H9 (cell line): ENCODE measurements at regions not wholly inside any gene's neighbourhood (a gene's known extent, or its start where the extent isn't known, plus 50 kb on each side); places are given as distances from the start of the nearest gene placed in this dataset.

Source experiments
- DNase-seq: peaks from one replicate; pipeline ENCODE4 v3.0.0-alpha.2; 2017
- H2AFZ ChIP-seq: one replicate; pipeline ENCODE4 v1.6.1; 2013; ENCODE audit warnings: mild to moderate bottlenecking, low read length, control low read depth, moderate library complexity
- H2AK5ac ChIP-seq: 2 replicates; pipeline ENCODE4 v1.6.1; 2013; ENCODE audit warnings: low read length, control low read depth, mixed read lengths; ENCODE audit not compliant: insufficient read length
- H2BK120ac ChIP-seq: one replicate; pipeline ENCODE4 v1.6.1; 2013; ENCODE audit warnings: low read depth, mild to moderate bottlenecking, low read length, control low read depth, inconsistent platforms; ENCODE audit not compliant: poor library complexity, severe bottlenecking
- H2BK12ac ChIP-seq: 2 replicates; pipeline ENCODE4 v1.6.1; 2013; ENCODE audit warnings: low read length, control low read depth, mixed read lengths, low read depth; ENCODE audit not compliant: insufficient read length
- H2BK15ac ChIP-seq: 2 replicates; pipeline ENCODE4 v1.6.1; 2013; ENCODE audit warnings: low read depth, low read length, control low read depth
- H2BK20ac ChIP-seq: one replicate; pipeline ENCODE4 v1.6.1; 2013; ENCODE audit warnings: low read depth, mild to moderate bottlenecking, low read length, control low read depth, inconsistent platforms; ENCODE audit not compliant: poor library complexity, severe bottlenecking
- H2BK5ac ChIP-seq: 2 replicates; pipeline ENCODE4 v1.6.1; 2013; ENCODE audit warnings: low read length, control low read depth, mixed read lengths; ENCODE audit not compliant: insufficient read length
- H3K14ac ChIP-seq: 2 replicates; pipeline ENCODE4 v1.6.1; 2013; ENCODE audit warnings: low read length, control low read depth; ENCODE audit not compliant: insufficient read depth
- H3K18ac ChIP-seq: 2 replicates; pipeline ENCODE4 v1.6.1; 2013; ENCODE audit warnings: low read depth, mild to moderate bottlenecking, mixed read lengths, low read length, control low read depth; ENCODE audit not compliant: insufficient read length
- H3K23ac ChIP-seq: 2 replicates; pipeline ENCODE4 v1.6.1; 2013; ENCODE audit warnings: low read length, control low read depth, mixed read lengths, low read depth; ENCODE audit not compliant: insufficient read length
- H3K23me2 ChIP-seq: 2 replicates; pipeline ENCODE4 v1.6.1; 2013; ENCODE audit warnings: low read depth, mild to moderate bottlenecking, mixed read lengths, low read length, control low read depth; ENCODE audit not compliant: insufficient read length, poor library complexity, severe bottlenecking
- H3K27ac ChIP-seq: 2 replicates; pipeline ENCODE4 v1.5.1; 2013; ENCODE audit warnings: low read length, control low read depth, mixed read lengths, low read depth; ENCODE audit not compliant: insufficient read length
- H3K27me3 ChIP-seq: 2 replicates; pipeline ENCODE4 v1.6.1; 2013; ENCODE audit warnings: low read length, control low read depth, inconsistent platforms; ENCODE audit not compliant: insufficient read depth
- H3K4ac ChIP-seq: 2 replicates; pipeline ENCODE4 v1.6.1; 2013; ENCODE audit warnings: low read depth, mild to moderate bottlenecking, control low read depth, inconsistent platforms, low read length, moderate library complexity
- H3K4me1 ChIP-seq: 2 replicates; pipeline ENCODE4 v1.6.1; 2013; ENCODE audit warnings: low read length, control low read depth, inconsistent platforms; ENCODE audit not compliant: insufficient read depth
- H3K4me2 ChIP-seq: 2 replicates; pipeline ENCODE4 v1.6.1; 2013; ENCODE audit warnings: low read length, control low read depth, mixed read lengths; ENCODE audit not compliant: insufficient read length, insufficient read depth
- H3K56ac ChIP-seq: 2 replicates; pipeline ENCODE4 v1.6.1; 2013; ENCODE audit warnings: low read depth, mild to moderate bottlenecking, mixed read lengths, low read length, control low read depth; ENCODE audit not compliant: insufficient read length
- H3K79me1 ChIP-seq: 2 replicates; pipeline ENCODE4 v1.6.1; 2013; ENCODE audit warnings: low read depth, mild to moderate bottlenecking, moderate library complexity, low read length, control low read depth, inconsistent platforms; ENCODE audit not compliant: insufficient read depth, poor library complexity, severe bottlenecking
- H3K79me2 ChIP-seq: 2 replicates; pipeline ENCODE4 v1.6.1; 2013; ENCODE audit warnings: low read length, control low read depth, inconsistent platforms; ENCODE audit not compliant: insufficient read depth
- H3K9ac ChIP-seq: 2 replicates; pipeline ENCODE4 v1.6.1; 2013; ENCODE audit warnings: low read length, control low read depth, mixed read lengths; ENCODE audit not compliant: insufficient read length; ENCODE audit errors: extremely low read depth
- H3K9me3 ChIP-seq: one replicate; pipeline ENCODE4 v1.6.1; 2013; ENCODE audit warnings: low read depth, low read length, inconsistent platforms; ENCODE audit not compliant: control insufficient read depth
- H3T11ph ChIP-seq: one replicate; pipeline ENCODE4 v1.6.1; 2013; ENCODE audit warnings: mild to moderate bottlenecking, low read length, control low read depth, inconsistent platforms
- H4K20me1 ChIP-seq: one replicate; pipeline ENCODE4 v1.6.1; 2013; ENCODE audit not compliant: control insufficient read depth, insufficient read length, insufficient read depth
- H4K5ac ChIP-seq: 2 replicates; pipeline ENCODE4 v1.6.1; 2013; ENCODE audit warnings: low read depth, mild to moderate bottlenecking, mixed read lengths, low read length, control low read depth; ENCODE audit not compliant: insufficient read length
- H4K8ac ChIP-seq: replicated peaks from 2 replicates; pipeline ENCODE4 v1.6.1; 2013; ENCODE audit warnings: low read length, control low read depth, mixed read lengths, low read depth; ENCODE audit not compliant: insufficient read length
- H4K91ac ChIP-seq: 2 replicates; pipeline ENCODE4 v1.6.1; 2013; ENCODE audit warnings: low read depth, mild to moderate bottlenecking, moderate library complexity, mixed read lengths, low read length, control low read depth; ENCODE audit not compliant: insufficient read length
- H3K27ac Mint-ChIP-seq, 3 experiments: 2 replicates in 2 of 3; 3 replicates in 1 of 3; pipeline ENCODE4 v1.8.0; 2020 to 2021; ENCODE audit warnings: mixed read lengths in 3 of 3, mild to moderate bottlenecking in 1 of 3, moderate library complexity in 1 of 3
- H3K27me3 Mint-ChIP-seq: 2 replicates; pipeline ENCODE4 v1.8.0; 2021; ENCODE audit warnings: low read depth, mild to moderate bottlenecking, moderate library complexity, mixed read lengths
- H3K36me3 Mint-ChIP-seq, 3 experiments: 2 replicates in 2 of 3; 3 replicates in 1 of 3; pipeline ENCODE4 v1.8.0; 2020 to 2021; ENCODE audit warnings: low read depth in 3 of 3, mixed read lengths in 3 of 3; ENCODE audit not compliant: insufficient read depth in 1 of 3
- H3K4me1 Mint-ChIP-seq, 2 experiments: 2 replicates each; pipeline ENCODE4 v1.8.0; 2020; ENCODE audit warnings: mixed read lengths in 2 of 2
- H3K4me3 Mint-ChIP-seq, 2 experiments: 2 replicates in 1 of 2; 3 replicates in 1 of 2; pipeline ENCODE4 v1.8.0; 2020 to 2021; ENCODE audit warnings: mild to moderate bottlenecking in 2 of 2, mixed read lengths in 2 of 2, moderate library complexity in 1 of 2
- H3K9me3 Mint-ChIP-seq, 2 experiments: 2 replicates in 1 of 2; 3 replicates in 1 of 2; pipeline ENCODE4 v1.8.0; 2020; ENCODE audit warnings: mild to moderate bottlenecking in 2 of 2, mixed read lengths in 2 of 2, moderate library complexity in 1 of 2
- WGBS: extraction: QIAGEN DNeasy Blood & Tissue Kit; methylation state at CpG from one replicate; pipeline ENCODE4 v1.1.7; 2013; ENCODE audit warnings: missing lambda C conversion rate, low lambda C conversion rate, mixed read lengths; ENCODE audit not compliant: insufficient read length; ENCODE audit errors: extremely low coverage; 5-methylcytosine and 5-hydroxymethylcytosine counted together
- TF ChIP-seq, protein P1 (sequence below): fragments of 200-600 bp; sonication (generic); conservative IDR thresholded peaks from 3 replicates; pipeline ENCODE4 v1.8.0; 2021; ENCODE audit warnings: antibody characterized with exemption, mild to moderate bottlenecking

DNA sequence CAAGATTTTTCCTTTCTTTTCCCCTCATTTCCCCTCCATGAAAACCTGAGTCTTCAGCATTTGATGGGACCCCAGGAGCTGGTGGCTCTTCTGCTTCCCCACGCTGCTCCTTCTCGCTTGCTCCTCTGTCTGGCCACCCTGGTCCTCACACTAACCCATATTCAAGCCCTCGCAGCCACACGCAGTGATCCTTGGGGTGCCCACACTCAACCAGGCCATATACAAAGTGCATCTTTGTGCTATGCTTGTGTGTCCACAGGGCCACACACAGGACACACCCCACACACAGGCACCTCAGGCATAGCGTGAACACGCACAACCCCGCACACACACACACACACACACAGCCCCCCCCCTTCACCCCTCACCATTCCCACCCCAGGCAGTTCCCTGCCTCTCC lies 132.1 kb downstream of the URI1 start:
- Histone ChIP-seq H4K20me1 (no peaks in the 10 kb centered on the region), H4K5ac (no peak overlapping the region), H3K4me2 (no peak overlapping the region), H3K27me3 (no peaks in the 10 kb centered on the region), H3K79me1 (no peaks in the 10 kb centered on the region), H3T11ph (no peak overlapping the region), H3K56ac (no peak overlapping the region), H2BK12ac (no peak overlapping the region), H4K91ac (no peak overlapping the region), H2BK5ac (no peak overlapping the region), H3K9ac (no peak overlapping the region), H2AFZ (no peak overlapping the region), H3K27ac (no peak overlapping the region), H2BK120ac (no peak overlapping the region), H2AK5ac (no peak overlapping the region), H3K79me2 (no peaks in the 10 kb centered on the region), H3K4me1 (no peaks in the 10 kb centered on the region), H4K8ac (no peak overlapping the region), H3K23ac (no peak overlapping the region), H3K18ac (no peak overlapping the region), H2BK15ac (no peak overlapping the region), H3K23me2 (no peaks in the 10 kb centered on the region), H3K14ac (no peak overlapping the region), H3K9me3 (no peaks in the 10 kb centered on the region), H2BK20ac (no peak overlapping the region), H3K4ac (no peak overlapping the region)
- Mint-ChIP-seq H3K4me3 (no peak overlapping the region), H3K9me3 (no peaks in the 10 kb centered on the region), H3K4me1 (peaks cover 6 to 19% of the 10 kb centered on the region in 2 experiments), H3K27me3 (peaks cover 2% of the 10 kb centered on the region; the same call in 1 of the 2 replicates), H3K36me3 (no peaks in the 10 kb centered on the region; a peak in 1 of 7 replicates), H3K27ac (no peak overlapping the region)
- TF ChIP-seq, protein P1, sequence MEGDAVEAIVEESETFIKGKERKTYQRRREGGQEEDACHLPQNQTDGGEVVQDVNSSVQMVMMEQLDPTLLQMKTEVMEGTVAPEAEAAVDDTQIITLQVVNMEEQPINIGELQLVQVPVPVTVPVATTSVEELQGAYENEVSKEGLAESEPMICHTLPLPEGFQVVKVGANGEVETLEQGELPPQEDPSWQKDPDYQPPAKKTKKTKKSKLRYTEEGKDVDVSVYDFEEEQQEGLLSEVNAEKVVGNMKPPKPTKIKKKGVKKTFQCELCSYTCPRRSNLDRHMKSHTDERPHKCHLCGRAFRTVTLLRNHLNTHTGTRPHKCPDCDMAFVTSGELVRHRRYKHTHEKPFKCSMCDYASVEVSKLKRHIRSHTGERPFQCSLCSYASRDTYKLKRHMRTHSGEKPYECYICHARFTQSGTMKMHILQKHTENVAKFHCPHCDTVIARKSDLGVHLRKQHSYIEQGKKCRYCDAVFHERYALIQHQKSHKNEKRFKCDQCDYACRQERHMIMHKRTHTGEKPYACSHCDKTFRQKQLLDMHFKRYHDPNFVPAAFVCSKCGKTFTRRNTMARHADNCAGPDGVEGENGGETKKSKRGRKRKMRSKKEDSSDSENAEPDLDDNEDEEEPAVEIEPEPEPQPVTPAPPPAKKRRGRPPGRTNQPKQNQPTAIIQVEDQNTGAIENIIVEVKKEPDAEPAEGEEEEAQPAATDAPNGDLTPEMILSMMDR: no peak
- no CpG with 5 or more reads among the region's 7 CpGs for WGBS
- DNase-seq: no peak
